Cardiac muscle cell (in vitro differentiated cells and primary cell): ENCODE measurements at regions not wholly inside any gene's neighbourhood (a gene's known extent, or its start where the extent isn't known, plus 50 kb on each side); places are given as distances from the start of the nearest gene placed in this dataset.
A peak's percentile ranks its signal among the peaks of the same experiment; 100 is the strongest.
"Not testable (repeated sequence)": the region's sequence is repeated elsewhere in the genome, so short reads cannot be mapped to it uniquely, and the experiment has no call there.

Experiments
- DNase-seq, 2 donors: peaks; one replicate each; pipeline versions ENCODE4 v3.0.0 to v3.0.0-alpha.2; 2010 to 2017; ENCODE audit warnings: low read depth in 1 of 2, low spot score in 1 of 2
- H3K27ac ChIP-seq: fragments of 200-600 bp; sonication (generic); 2 replicates; pipeline ENCODE4 v1.5.1; 2016
- H3K27me3 ChIP-seq: fragments of 200-600 bp; sonication (generic); 2 replicates; pipeline ENCODE4 v1.6.0; 2016; ENCODE audit warnings: control low read depth
- H3K36me3 ChIP-seq: fragments of 200-600 bp; sonication (generic); 2 replicates; pipeline ENCODE4 v1.5.1; 2016; ENCODE audit warnings: control low read depth
- H3K4me1 ChIP-seq: fragments of 200-600 bp; sonication (generic); 2 replicates; pipeline ENCODE4 v1.8.1; 2017; ENCODE audit warnings: low read depth, mild to moderate bottlenecking, mixed run types
- H3K4me3 ChIP-seq: fragments of 200-600 bp; sonication (generic); 2 replicates; pipeline ENCODE4 v1.5.1; 2016; ENCODE audit warnings: mild to moderate bottlenecking
- H3K9me3 ChIP-seq: fragments of 200-600 bp; sonication (generic); 2 replicates; pipeline ENCODE4 v1.5.1; 2017; ENCODE audit warnings: low read depth, mild to moderate bottlenecking, control low read depth
- TF ChIP-seq, protein P1 (sequence below): IDR thresholded peaks from 2 replicates; pipeline ENCODE4 v1.5.1; 2012; ENCODE audit warnings: low read depth, mild to moderate bottlenecking, low read length

DNA sequence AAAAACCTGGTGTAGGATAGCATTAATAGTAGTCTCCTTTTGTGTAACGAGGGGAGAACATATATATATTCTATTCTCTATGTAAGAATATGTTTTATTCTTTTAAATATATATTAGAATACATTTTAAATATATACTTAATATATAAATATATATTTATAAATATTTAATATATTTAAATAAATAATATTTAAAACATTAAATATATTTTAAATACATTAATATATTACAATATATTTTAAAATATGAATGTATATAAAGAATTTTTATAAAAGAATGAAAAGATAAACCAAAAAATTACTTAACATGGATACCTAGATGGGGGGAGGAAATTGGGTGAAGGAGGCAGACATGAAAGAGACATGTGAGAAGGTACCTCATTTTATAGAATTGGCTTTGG, 53.0 kb upstream of the ZNF831 start:
- H3K36me3 ChIP-seq, result no peaks in the 10 kb centered on the region
- no peak for DNase-seq
- no peak overlapping the region for H3K4me3 ChIP-seq
- no peaks in the 10 kb centered on the region for H3K9me3 ChIP-seq
- no peaks in the 10 kb centered on the region for H3K4me1 ChIP-seq
- TF ChIP-seq, protein P1, sequence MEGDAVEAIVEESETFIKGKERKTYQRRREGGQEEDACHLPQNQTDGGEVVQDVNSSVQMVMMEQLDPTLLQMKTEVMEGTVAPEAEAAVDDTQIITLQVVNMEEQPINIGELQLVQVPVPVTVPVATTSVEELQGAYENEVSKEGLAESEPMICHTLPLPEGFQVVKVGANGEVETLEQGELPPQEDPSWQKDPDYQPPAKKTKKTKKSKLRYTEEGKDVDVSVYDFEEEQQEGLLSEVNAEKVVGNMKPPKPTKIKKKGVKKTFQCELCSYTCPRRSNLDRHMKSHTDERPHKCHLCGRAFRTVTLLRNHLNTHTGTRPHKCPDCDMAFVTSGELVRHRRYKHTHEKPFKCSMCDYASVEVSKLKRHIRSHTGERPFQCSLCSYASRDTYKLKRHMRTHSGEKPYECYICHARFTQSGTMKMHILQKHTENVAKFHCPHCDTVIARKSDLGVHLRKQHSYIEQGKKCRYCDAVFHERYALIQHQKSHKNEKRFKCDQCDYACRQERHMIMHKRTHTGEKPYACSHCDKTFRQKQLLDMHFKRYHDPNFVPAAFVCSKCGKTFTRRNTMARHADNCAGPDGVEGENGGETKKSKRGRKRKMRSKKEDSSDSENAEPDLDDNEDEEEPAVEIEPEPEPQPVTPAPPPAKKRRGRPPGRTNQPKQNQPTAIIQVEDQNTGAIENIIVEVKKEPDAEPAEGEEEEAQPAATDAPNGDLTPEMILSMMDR, result no peak
- no peak overlapping the region for H3K27ac ChIP-seq
- no peaks in the 10 kb centered on the region for H3K27me3 ChIP-seq

DNA sequence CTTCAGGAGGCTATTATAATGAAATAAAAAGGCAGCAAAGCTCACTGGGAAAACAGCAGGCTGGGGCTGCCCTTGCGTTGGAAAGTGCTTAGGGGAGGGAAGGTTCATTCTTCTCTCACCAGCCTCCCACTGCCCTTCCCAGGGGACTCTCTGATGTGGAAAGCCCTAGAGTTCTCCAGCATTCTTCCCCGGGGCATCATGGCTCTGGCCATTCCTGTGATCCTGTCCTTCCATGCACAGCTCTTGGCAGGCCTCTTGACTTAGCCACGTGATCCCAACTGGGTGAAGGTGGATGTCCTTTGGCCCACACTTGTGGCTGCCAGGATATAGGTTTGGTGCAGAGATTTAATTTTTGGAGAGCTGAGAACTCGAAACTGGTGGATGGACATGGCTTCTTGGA, 58.0 kb upstream of the ZNF831 start:
- H3K4me1 ChIP-seq, result no peaks in the 10 kb centered on the region
- DNase-seq, result no peak
- H3K27ac ChIP-seq, result no peak overlapping the region
- TF ChIP-seq, protein P1, result no peak
- no peaks in the 10 kb centered on the region for H3K36me3 ChIP-seq
- H3K9me3 ChIP-seq, result no peaks in the 10 kb centered on the region
- H3K27me3 ChIP-seq, result no peaks in the 10 kb centered on the region
- no peak overlapping the region for H3K4me3 ChIP-seq

DNA sequence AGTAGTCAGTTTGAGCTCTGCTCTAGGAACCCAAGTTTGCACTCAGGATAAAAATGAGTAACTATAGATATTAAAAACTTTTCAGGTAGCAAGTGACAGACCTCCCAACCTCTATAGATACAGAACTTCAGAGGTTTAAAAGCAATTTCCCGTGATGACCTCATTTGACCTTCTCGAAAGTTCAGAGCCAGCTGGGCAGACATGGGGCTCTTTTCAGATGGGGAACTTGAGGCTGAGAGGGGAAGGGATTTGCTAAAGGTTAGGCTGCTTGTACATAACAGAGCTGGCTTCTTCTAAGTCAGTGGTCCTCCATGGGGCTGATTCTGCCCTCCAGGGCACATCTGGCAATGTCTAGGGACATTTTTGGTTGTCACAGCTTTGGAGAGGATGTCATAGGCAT, 58.8 kb upstream of the ZNF831 start:
- TF ChIP-seq, protein P1, result no peak
- H3K9me3 ChIP-seq, result no peaks in the 10 kb centered on the region
- no peak overlapping the region for H3K27ac ChIP-seq
- no peaks in the 10 kb centered on the region for H3K27me3 ChIP-seq
- H3K36me3 ChIP-seq, result no peaks in the 10 kb centered on the region
- no peak overlapping the region for H3K4me3 ChIP-seq
- DNase-seq, result no peak
- H3K4me1 ChIP-seq, result no peaks in the 10 kb centered on the region

DNA sequence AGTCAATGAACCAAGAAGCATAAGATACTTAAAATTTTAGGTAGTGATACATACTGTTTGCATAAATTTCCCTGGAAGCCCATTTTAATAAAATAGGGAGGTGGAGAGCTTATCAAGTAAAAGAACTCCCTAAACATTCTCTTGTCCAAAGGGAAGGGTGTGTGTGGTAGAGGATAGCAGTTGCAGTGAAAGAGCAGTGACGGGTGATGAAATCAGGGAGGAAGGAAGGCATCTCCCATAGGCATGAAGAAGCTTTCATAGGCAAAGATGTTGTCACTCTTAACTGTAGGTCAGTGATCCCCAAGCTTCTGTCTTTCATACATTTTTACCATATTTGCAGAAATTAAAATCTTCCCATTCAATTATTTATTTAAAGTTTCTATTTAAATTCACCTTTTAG, 60.0 kb upstream of the ZNF831 start:
- Histone ChIP-seq H3K27ac (no peak overlapping the region), H3K27me3 (no peaks in the 10 kb centered on the region), H3K36me3 (no peaks in the 10 kb centered on the region), H3K4me3 (no peak overlapping the region), H3K4me1 (no peaks in the 10 kb centered on the region), H3K9me3 (no peaks in the 10 kb centered on the region)
- DNase-seq, result no peak
- TF ChIP-seq, protein P1, result no peak

DNA sequence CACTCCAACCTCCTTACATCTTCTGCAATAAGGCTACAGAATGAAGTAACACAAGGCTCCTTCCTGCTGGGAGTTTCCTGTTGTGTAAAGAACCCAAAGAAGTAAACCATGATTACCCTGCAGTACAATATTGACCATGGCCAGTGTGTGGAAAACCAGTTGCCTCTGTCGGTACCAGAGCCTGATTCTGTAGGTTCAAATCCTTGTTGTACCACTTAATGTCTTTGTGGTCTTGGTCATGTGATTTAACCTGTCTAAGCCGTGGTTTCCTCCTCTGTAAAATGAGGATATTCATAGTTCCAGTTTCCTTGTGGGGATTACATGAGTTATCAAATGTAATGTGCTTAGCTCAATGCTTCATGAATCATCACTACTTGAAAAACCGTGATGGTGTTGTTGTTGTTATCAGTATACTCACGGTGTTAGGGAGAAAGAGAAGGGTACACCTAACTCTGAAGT, 60.3 kb upstream of the PRELID3B start:
- Histone ChIP-seq H3K27ac (no peak overlapping the region), H3K36me3 (no peaks in the 10 kb centered on the region), H3K4me1 (no peaks in the 10 kb centered on the region), H3K27me3 (no peaks in the 10 kb centered on the region), H3K9me3 (no peaks in the 10 kb centered on the region), H3K4me3 (no peak overlapping the region)
- TF ChIP-seq, protein P1, result no peak
- DNase-seq, result no peak

DNA sequence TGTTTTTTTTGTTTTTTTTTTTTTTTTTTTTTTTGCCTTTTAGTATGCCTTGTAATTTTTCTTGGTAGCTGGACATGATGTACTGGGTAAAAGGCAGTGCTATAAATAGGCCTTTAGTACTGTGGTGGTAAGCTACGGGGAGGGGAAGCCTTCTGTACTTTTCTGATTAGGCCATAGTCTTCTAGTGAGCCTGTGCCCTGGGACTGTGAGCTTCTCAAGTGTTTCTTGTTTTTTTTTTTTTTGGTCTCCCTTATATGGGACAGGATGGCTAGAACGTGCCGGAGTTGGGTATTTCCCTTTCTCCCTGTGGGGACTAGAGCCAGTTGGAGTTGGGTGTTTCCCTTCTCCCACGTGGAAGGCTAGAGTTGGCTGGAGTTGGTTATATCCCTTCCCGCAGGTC, 59.4 kb upstream of the PRELID3B start:
- no peak overlapping the region for H3K4me3 ChIP-seq
- H3K27me3 ChIP-seq, result no peaks in the 10 kb centered on the region
- no peaks in the 10 kb centered on the region for H3K4me1 ChIP-seq
- H3K27ac ChIP-seq, result no peak overlapping the region
- H3K36me3 ChIP-seq, result no peaks in the 10 kb centered on the region
- no peaks in the 10 kb centered on the region for H3K9me3 ChIP-seq
- DNase-seq, result peak in 1 of 2 donors; percentile 42
- TF ChIP-seq, protein P1, result no peak

DNA sequence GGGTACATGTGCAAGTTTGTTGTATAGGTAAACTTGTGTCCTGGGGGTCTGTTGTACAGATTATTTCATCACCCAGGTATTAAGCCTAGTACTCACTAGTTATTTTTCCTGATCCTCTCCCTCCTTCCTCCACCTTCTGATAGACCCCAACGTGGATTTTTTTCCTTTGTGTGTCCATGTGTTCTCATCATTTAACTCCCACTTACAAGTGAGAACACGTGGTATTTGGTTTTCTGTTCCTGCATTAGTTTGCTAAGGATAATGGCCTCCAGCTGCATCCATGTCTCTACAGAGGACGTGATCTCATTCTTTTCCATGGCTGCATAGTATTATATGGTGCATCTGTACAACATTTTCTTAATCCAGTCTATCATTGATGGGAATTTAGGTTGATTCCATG, 57.3 kb upstream of the PRELID3B start:
- not testable (repeated sequence) for H3K27me3 ChIP-seq, H3K4me3 ChIP-seq, DNase-seq, H3K9me3 ChIP-seq, H3K36me3 ChIP-seq, H3K4me1 ChIP-seq, H3K27ac ChIP-seq
